ACHN (cell line): ENCODE measurements at regions not wholly inside any gene's neighbourhood (a gene's known extent, or its start where the extent isn't known, plus 50 kb on each side); places are given as distances from the start of the nearest gene placed in this dataset.
"Not testable (repeated sequence)": the region's sequence is repeated elsewhere in the genome, so short reads cannot be mapped to it uniquely, and the experiment has no call there.

ENCODE experiments used
- DNase-seq: peaks from one replicate; pipeline ENCODE4 v3.0.0-alpha.2; 2015
- in situ Hi-C: cut with HindIII; loops from 2 replicates; pipeline ENCODE4 v1.10.0; 2017; ENCODE audit warnings: low sequenced_read_pairs, low pct_ligation_motif_present, low pct_unique_long_range_greater_than_20kb

- in situ Hi-C loops = no loop called here
- DNase-seq = no peak
Observed at GRCh38 chr3:65142456-65142855, 454.7 kb upstream of the ADAMTS9 start.

- in situ Hi-C loops = no loop called here
- no peak for DNase-seq
Observed at GRCh38 chr3:65138556-65138955, 450.8 kb upstream of the ADAMTS9 start.

GRCh38 chr3:65133752-65134151, 446.0 kb upstream of the ADAMTS9 start:
- in situ Hi-C loops, DNase-seq: not testable (repeated sequence)

- in situ Hi-C loops = no loop called here
- no peak for DNase-seq
Observed at GRCh38 chr3:65130782-65131181, 443.0 kb upstream of the ADAMTS9 start.

GRCh38 chr3:65128346-65128745, 440.5 kb upstream of the ADAMTS9 start:
- no peak for DNase-seq
- in situ Hi-C loops = no loop called here

GRCh38 chr3:65126527-65127410, 439.0 kb upstream of the ADAMTS9 start:
- DNase-seq = no peak
- in situ Hi-C loops = no loop called here

GRCh38 chr3:65120156-65120555, 432.4 kb upstream of the ADAMTS9 start:
- in situ Hi-C loops, DNase-seq: not testable (repeated sequence)

- in situ Hi-C loops = no loop called here
- no peak for DNase-seq
Observed at GRCh38 chr3:65118912-65119499, 431.2 kb upstream of the ADAMTS9 start.

GRCh38 chr3:65114041-65114440, 426.2 kb upstream of the ADAMTS9 start:
- in situ Hi-C loops = no loop called here
- DNase-seq = no peak

GRCh38 chr3:65112751-65113300, 425.0 kb upstream of the ADAMTS9 start:
- in situ Hi-C loops = no loop called here
- DNase-seq = no peak

GRCh38 chr3:65110661-65111060, 422.9 kb upstream of the ADAMTS9 start:
- in situ Hi-C loops = no loop called here
- no peak for DNase-seq

GRCh38 chr3:65109966-65110500, 422.2 kb upstream of the ADAMTS9 start:
- DNase-seq = no peak
- in situ Hi-C loops = no loop called here

GRCh38 chr3:65107174-65107573, 419.4 kb upstream of the ADAMTS9 start:
- no peak for DNase-seq
- in situ Hi-C loops = no loop called here

GRCh38 chr3:65101450-65101849, 413.6 kb upstream of the ADAMTS9 start:
- DNase-seq = no peak
- in situ Hi-C loops = no loop called here

GRCh38 chr3:65098400-65098799, 410.6 kb upstream of the ADAMTS9 start:
- no peak for DNase-seq
- in situ Hi-C loops = no loop called here

GRCh38 chr3:65096110-65096745, 408.4 kb upstream of the ADAMTS9 start:
- in situ Hi-C loops = no loop called here
- DNase-seq = no peak

GRCh38 chr3:65094723-65095122, 406.9 kb upstream of the ADAMTS9 start:
- in situ Hi-C loops = no loop called here
- DNase-seq = no peak

GRCh38 chr3:65093641-65094040, 405.8 kb upstream of the ADAMTS9 start:
- DNase-seq = no peak
- in situ Hi-C loops = no loop called here

- in situ Hi-C loops = no loop called here
- DNase-seq = no peak
Observed at GRCh38 chr3:65091565-65091964, 403.8 kb upstream of the ADAMTS9 start.
